GM19463 (cell line): ENCODE measurements at regions not wholly inside any gene's neighbourhood (a gene's known extent, or its start where the extent isn't known, plus 50 kb on each side); places are given as distances from the start of the nearest gene placed in this dataset.

Experiments used
- ATAC-seq: cut with Tn5 transposase; IDR thresholded peaks from one replicate; pipeline ENCODE4 v1.9.1; 2021; ENCODE audit warnings: mild to moderate bottlenecking, moderate library complexity; ENCODE audit not compliant: unreplicated experiment

DNA sequence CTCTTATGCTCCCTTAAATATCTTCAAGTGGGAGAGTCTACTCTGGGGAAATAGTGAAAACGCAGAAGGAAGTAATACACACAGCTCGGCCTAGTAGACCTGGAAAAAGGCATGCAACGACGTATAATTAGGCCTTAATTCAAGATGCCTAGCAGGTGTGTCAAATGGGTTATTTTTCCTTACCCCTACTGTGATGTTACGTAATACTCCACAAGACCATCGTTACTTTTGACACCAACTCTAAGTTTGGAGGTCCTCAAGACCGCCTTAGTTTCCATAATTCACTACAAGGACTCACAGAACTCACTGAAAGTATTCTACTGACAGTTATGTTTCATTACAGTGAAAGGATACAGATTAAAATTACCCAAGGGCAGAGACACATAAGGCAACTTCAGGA is 1024.3 kb upstream of the MAP3K7 start:
- no peak for ATAC-seq

DNA sequence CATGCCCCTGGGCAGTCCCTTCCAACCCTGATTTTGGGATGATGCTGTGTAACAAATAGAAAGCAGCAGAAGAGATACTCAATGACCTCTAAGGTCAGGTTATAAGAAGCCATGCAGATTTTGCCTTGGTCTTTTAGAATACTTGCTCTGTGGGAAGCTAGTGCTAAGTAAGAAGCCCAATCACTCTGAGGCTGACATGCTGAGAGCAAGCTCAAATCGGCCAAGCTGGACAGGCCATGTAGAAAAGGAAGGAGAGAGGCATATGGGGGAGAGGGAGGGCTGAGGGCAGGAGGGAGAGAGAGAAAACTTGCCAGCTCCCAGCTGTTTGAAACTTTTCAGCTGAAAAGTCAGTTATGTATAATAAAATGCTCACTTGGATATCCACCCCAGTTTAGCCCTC is 1021.6 kb upstream of the MAP3K7 start:
- no peak for ATAC-seq

DNA sequence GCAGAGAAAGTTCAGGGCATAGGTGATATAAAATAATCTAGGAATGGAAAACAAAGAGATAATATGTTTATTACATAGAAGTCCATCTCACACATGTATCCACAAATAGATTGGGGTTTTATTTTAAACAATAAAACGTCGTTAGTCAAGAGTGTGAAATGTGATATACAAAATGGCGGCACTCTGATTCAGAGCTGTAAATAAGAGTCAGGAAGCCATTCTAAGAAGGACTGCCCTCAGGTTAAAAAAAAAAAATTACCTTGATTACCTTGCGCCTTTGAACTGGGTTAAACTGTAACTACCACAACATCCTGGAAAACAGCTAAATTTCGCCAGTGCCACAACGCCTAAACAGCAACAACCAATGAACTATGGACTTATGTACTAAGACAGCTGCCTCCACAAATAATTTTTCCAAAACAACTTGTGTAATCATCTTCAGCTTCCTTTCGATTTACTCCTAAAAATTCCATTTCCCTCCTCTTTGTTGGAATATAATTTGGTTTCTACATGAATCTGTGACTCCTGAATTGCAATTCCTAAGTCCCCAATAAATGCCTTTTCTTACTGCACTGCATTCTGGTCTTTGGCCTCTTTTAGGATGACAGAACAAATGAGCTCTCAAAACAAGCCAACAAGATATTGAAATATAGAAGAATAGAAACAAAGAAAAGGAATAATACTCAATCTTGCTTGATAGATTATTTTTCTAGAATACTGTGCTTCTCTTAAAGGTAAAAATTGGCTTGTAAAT is 1019.5 kb upstream of the MAP3K7 start:
- ATAC-seq = no peak

DNA sequence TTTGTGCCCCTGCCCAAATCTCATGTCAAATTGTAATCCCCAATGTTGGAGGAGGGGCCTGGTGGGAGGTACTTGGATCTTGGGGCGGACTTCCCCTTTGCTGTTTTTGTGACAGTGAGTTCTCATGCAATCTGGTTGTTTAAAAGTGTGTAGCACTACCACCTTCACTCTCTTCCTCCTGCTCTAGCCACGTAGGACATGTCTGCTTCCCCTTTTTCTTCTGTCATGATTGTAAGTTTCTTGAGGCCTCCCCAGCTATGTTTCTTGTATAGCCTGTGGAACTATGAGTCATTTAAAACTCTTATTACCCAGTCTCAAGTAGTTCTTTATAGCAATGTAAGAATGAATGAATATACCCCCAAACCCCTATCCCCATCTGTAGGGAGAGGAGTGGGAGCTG is 1013.7 kb upstream of the MAP3K7 start:
- ATAC-seq = no peak

DNA sequence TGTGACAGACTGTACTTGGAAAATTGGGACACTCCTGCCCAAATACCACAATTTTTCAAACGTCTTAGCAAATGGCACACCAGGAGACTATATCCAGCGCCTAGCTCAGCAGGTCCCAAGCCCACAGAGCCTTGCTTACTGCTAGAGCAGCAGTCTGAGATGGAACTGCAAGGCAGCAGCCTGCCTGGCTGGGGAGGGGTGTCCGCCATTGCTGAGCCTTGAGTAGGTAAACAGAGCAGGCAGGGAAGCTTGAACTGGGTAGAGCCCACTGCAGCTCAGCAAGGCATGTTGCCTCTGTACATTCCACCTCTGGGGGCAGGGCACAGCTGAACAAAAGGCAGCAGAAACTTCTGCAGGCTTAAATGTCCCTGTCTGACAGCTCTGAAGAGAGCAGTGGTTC is 1003.3 kb upstream of the MAP3K7 start:
- ATAC-seq = no peak

DNA sequence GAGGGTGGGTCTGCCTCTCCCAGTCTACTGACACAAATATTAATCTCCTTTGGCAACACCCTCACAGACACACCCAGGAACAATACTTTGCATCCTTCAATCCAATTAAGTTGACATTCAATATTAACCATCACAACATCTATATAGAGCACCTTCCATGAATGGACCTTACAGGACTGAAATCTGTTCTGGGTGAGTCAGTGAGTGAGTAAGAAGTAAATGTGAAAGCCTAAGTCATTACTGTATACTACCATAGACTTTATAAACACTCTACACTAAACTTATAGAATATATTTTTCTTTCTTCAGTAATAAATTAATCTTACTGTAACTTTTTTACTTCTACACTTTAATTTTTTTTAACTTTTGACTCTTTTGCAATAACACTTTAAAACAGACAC is 993.8 kb upstream of the MAP3K7 start:
- ATAC-seq = no peak

DNA sequence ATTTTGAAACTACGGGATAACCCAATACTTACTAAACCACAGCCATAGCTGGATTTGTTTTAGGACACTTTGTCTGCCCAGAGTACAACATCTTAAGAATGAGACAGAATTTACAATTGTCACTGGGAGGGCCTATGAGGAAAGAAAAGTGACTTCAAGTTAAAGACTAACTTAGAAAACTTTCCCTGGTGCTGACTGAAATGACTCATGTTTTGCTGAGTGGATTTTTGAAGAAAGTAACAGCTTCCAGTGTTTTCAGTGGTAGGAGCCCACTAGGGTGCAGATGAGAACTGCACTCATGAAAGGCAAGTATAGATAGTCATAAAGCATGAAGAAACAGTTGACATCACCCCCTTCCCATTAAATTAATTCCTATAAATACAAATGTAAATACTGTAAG is 988.2 kb upstream of the MAP3K7 start:
- peak; percentile 89 for ATAC-seq

DNA sequence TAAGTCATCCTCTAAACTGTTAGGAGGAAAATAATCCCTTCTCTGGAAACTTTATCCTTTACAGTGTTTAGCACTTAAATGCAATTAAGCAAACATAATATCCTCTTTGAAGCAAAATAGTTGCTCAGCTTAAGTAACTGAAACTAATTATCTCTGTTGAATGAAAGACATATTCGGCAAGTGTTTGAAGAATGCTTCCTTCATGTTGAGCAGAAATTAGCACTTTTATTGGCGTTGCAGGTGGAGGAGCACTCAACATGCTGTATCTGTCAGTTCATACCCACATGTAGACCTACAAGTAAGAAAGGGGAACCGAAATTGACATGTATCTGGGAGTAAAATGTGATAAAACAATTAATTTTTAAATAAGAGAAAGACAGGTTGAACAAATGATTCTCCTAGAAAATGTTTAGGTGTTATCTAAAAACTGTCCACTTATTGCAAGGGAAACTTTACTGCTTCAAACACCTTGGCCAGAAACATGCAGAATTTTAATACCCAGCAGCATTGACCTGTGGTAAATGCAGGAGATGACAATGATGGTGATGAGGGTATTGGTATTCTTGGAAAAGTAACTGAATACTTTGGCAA is 987.0 kb upstream of the MAP3K7 start:
- ATAC-seq = no peak

DNA sequence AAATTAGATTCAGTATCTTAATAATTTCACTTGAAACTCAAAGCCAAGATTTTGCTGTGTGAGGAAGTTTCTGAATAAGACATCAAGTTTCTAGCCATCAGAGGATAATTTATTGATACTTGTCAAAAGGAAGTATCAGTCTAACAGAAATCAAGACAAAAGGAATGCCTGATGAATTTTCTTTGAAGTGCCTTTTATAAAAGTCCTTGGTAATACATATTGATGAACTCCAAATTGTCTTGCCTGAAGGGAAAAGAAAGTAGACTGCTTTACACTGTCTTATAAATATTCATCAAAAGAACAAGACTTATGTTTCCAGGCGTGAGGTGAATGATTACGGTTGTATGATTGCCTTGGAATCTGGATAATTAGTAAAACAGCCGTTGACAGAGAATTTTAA is 986.0 kb upstream of the MAP3K7 start:
- ATAC-seq = no peak

DNA sequence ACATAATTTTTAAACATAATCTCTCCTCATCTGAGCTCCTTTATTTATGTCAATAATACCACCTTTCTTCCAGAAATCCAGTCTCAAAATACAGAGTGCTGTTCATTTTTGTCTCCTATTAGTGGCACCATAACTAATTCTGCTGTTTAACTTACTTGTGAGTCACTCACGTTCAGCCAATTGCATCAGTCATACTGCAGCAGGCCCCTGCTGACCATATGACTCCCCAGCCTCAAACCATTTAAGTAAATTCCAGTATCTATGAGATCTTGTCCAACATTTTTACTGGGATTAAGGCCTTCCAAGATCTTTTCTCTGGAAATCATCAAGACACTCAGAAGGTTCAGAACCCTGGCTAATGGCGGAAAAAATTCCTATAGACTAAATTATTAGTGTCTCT is 982.2 kb upstream of the MAP3K7 start:
- ATAC-seq = no peak

DNA sequence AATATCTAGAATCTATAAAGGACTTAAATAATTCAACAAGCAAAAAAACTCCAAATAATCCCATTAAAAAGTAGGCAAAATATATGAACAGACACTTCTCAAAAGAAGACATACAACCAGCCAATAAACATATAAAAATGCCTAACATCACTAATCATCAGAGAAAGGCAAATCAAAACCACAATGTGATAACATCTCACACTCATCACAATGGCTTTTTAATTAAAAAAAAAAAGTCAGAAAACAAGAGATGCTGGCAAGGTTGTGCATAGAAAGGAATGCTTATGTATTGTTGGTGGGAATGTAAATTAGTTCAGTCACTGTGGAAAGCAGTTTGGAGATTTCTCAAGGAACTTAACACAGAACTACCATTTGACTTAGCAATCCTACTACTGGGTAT is 979.6 kb upstream of the MAP3K7 start:
- no peak for ATAC-seq

DNA sequence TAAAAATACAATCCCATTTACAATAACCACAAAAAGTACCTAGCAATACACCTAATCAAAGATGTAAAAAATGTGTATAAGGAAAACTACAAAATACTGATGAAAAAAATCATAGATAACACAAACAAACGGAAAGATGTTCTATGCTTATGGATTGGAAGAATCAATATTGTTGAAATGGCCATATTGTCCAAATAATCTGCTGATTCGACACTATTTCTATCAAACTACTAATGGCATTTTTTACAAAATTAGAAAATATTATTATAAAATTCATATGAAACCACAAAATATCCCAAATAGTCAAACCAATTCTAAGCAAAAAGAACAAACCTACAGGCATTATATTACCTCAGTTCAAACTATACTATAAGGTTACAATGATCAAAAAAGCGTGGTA is 978.3 kb upstream of the MAP3K7 start:
- no peak for ATAC-seq

DNA sequence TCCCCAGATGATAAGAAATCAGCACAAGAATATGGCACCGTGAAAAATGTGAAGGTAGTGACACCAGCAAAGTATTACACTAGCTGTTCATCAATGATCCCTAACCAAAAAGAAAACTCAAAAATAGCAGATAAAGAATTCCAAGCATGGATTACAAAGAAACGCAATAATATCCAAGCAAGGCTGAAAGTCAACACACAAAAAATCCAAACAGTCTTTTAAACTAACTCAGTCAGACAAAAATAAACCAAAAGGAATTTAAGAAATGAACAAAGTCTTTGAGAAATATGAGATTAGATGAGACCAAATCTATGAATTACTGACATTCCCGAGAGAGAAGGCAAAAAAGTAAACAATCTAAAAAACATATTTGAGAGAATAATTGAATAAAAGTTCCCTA is 976.1 kb upstream of the MAP3K7 start:
- ATAC-seq = no peak

DNA sequence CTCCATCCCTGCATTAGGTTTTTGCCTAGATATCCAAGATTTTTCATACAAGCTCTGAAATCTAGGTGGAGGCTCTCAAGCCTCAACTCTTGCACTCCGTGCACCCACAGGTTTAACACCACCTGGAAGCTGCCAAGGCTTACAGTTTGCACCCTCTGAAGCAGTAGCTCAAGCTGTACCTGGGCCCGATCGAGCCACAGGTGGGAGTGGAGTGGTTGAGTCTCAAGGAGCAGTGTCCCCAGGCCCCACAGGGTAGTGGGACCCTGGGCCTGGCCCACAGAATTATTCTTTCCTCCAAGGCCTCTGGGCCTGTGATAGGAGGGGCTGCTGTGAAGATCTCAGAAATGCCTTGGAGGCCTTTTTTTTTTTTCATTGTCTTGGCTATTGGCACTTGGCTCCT is 973.5 kb upstream of the MAP3K7 start:
- no peak for ATAC-seq

DNA sequence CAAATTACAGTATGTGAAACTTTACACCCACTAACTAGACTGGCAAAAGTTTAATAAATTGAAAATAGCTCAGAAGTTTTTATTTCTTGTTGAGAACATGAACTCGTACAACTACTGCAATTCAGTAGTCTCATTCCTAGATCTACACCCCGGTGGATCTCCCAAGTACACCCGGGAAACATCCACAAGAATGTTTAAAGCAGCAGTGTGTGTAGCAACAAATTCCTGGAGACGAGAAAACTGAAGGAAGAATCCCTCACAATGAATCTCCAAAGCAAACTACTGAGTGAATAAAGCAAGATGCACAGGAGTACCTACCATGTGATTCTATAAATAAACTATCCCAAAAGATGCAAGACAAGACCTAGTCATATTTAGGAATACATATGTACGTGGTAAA is 954.0 kb upstream of the MAP3K7 start:
- ATAC-seq = no peak

DNA sequence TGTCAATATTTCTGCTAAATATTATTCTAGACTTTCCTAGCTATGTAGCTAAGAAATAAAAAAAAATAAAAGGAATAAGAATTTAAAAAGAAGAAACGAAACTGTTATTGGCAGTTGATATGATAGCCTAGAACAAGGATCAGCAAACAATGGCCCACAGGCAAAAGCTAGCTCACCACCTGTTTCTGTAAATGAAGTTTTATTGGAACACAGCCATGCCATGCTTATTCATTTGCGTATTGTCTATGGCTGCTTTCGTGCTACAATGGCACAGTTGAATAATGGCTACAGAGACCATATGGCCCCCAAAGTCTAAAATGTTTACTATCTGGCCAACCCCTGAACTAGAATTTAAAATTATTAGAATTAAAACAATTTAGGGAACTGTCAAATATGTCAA is 952.6 kb upstream of the MAP3K7 start:
- ATAC-seq = no peak

DNA sequence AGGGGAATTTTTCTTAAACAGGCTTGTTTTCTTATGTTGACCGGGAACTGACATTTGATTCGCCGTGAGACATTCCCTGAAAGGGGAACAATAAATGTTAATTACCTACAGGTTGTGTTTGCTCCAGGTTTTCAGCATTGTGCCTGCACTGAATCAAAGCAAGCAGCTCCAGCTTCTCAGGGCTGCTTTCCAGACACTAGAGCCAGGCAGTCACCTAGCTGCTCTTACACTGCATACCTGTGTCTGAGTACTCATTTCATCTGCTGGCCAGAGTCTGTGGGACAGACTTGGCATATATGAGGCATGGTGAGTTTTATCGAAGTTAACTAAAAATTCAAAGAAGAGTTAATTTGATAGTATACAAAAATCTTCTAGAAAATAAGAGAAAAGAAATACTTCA is 951.8 kb upstream of the MAP3K7 start:
- no peak for ATAC-seq

DNA sequence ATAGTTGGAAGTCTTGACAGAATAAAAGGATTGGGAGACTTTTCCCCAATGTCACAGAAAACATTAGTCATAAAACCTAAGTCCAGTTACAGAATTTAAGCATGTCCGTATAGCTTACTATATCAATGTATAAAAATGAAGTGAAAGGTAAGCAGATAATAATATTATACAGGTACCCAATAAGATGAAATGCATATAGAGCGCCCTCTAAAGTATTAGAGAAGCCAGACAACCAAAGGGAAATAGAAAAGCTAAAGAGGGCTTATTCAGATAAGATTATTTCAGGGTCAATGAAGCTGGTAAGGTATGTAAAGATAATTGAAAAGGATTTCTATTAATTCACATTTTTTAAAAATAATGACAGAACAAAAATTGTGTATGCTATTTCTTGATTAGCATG is 947.7 kb upstream of the MAP3K7 start:
- no peak for ATAC-seq

DNA sequence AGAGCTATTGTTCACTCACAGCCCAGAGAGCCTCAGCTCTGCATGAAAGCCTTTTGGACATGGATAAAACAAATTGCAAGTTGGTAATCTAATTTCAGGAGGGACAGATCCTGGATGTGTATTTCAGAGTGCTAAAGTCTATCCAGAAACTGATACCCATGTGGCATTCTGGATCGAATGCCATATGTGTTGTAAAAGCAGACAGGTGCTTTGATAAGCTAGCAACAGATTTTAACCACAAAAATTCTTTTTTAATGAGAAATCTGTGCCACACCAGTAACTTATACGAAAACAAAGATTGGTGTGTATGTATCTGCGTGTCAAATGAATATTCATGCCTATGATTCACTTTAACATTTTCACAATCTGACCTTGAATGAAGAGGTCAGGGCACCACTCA is 936.6 kb upstream of the MAP3K7 start:
- no peak for ATAC-seq

DNA sequence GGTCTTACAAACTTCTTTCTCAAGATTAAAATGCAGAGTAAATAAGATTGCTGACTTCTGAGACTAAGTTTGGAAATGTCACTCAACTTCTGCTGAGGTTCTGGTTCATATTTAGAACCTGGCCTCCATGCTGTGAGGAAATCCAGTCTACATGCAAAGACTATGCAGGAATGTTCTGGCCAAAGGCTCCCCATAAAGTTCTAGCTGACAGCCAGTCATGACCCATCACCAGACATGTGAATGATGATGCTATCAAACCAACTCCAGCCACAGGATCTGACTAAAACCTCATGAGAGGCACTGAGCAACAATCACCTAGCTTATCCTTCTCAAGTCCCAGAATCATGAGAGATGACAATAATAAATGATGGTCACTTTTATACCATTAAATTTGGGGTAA is 935.1 kb upstream of the MAP3K7 start:
- no peak for ATAC-seq

DNA sequence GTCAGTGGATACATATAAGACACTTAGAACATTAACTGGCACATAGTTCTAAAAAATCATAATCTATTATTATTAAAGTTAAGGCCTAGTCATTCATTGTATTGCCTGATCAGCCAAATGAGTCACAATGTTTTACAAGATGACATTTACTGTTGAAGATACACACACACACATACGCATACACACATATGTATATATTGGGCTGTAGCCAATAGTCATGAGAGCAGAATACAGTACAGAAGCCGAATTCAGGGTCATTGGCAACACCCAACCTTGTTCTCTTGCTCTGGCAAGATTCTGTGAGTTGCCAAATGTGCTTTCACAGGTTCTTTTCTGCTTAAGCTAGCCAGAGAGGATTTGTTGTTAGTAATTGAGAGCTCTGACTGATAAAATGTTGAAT is 922.8 kb upstream of the MAP3K7 start:
- ATAC-seq = no peak

DNA sequence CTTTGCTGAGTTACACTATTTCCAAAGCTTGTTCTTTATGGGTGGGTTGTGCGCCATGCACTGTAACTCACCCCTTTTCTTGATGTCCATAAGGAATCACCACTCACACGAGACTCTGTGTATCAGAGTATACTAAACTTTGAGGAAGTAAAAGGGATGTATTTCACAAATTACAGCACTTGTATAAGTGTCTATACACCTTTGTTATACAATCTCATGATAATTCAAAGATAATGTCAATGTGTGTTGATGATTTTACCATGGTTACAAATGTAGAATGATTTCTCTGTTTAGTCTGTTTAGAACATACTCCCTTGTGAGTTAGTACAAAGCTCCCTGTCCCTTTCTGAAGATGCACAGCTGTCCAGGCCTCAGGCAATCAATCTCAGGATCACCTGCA is 922.2 kb upstream of the MAP3K7 start:
- no peak for ATAC-seq

DNA sequence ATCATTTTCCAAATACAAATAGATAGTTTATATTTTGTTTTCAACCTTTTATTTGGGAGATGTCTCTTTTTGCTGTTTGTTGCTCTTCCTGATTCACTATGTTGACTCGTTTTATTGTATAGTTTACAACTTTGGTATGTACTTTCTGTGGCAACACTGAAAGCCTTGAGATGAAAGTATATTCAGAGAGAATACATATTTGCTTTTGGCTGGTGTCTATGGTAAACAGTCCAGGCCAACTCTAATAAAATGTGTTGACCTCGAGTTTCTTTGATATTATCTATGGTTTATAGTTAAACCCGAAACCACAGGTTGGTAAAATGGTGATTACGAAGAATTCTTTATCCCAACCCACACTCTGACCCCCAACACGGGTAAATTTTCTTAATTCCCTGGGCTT is 919.6 kb upstream of the MAP3K7 start:
- no peak for ATAC-seq
